Common myeloid progenitor, CD34-positive (primary cell): ENCODE measurements at regions not wholly inside any gene's neighbourhood (a gene's known extent, or its start where the extent isn't known, plus 50 kb on each side); places are given as distances from the start of the nearest gene placed in this dataset.

Source experiments
- CTCF ChIA-PET: fragments of 350-600 bp; sonication (Branson Sonifier 250); formaldehyde crosslinking; loops from one replicate; lab custom pipeline; 2021; ENCODE audit warnings: antibody characterized with exemption; lab: Charles Lee
- POLR2A ChIA-PET: fragments of 350-600 bp; sonication (Branson Sonifier 250); formaldehyde crosslinking; loops from one replicate; lab custom pipeline; 2021; ENCODE audit warnings: antibody characterized with exemption; lab: Charles Lee
- DNase-seq, 3 donors: peaks; one replicate each; pipeline versions ENCODE4 v3.0.0 to v3.0.0-alpha.2; 2013
- H3K27ac ChIP-seq, 2 experiments: 1 replicate in 1 of 2; 2 replicates in 1 of 2; pipeline ENCODE4 v1.7.0; 2013; ENCODE audit warnings: inconsistent platforms in 2 of 2, low read length in 2 of 2, mild to moderate bottlenecking in 2 of 2, low read depth in 1 of 2, moderate library complexity in 1 of 2; ENCODE audit not compliant: severe bottlenecking in 2 of 2, insufficient read depth in 1 of 2, poor library complexity in 1 of 2
- H3K27me3 ChIP-seq, 5 experiments: replicated peaks in 2 of 5; 1 replicate in 3 of 5; 2 replicates in 2 of 5; pipeline versions ENCODE4 v1.6.1 to v1.7.0; 2013; ENCODE audit warnings: low read length in 4 of 5, mild to moderate bottlenecking in 2 of 5, moderate library complexity in 2 of 5, inconsistent platforms in 1 of 5; ENCODE audit not compliant: insufficient read depth in 5 of 5, control insufficient read depth in 4 of 5
- H3K36me3 ChIP-seq, 4 experiments: 1 replicate in 2 of 4; 2 replicates in 2 of 4; pipeline versions ENCODE4 v1.6.1 to v1.7.0; 2013; ENCODE audit warnings: low read length in 3 of 4, control low read depth in 1 of 4, mild to moderate bottlenecking in 1 of 4; ENCODE audit not compliant: control insufficient read depth in 4 of 4, insufficient read depth in 4 of 4
- H3K4me1 ChIP-seq, 4 experiments: 1 replicate in 3 of 4; 2 replicates in 1 of 4; pipeline versions ENCODE4 v1.6.1 to v1.7.1; 2013; ENCODE audit warnings: low read length in 3 of 4, mild to moderate bottlenecking in 3 of 4, control low read depth in 1 of 4, inconsistent platforms in 1 of 4, moderate library complexity in 1 of 4; ENCODE audit not compliant: control insufficient read depth in 4 of 4, insufficient read depth in 4 of 4; ENCODE audit errors: control extremely low read depth in 1 of 4
- H3K4me3 ChIP-seq, 7 experiments: 1 replicate in 4 of 7; 2 replicates in 3 of 7; pipeline versions ENCODE4 v1.5.1 to v1.7.0; 2013; ENCODE audit warnings: mild to moderate bottlenecking in 7 of 7, low read length in 6 of 7, moderate library complexity in 6 of 7, inconsistent platforms in 2 of 7, low read depth in 2 of 7, control low read depth in 1 of 7; ENCODE audit not compliant: insufficient read depth in 4 of 7, control insufficient read depth in 1 of 7; ENCODE audit errors: extremely low read depth in 1 of 7
- H3K9me3 ChIP-seq, 5 experiments: 1 replicate in 4 of 5; 2 replicates in 1 of 5; pipeline versions ENCODE4 v1.6.1 to v1.7.1; 2013; ENCODE audit warnings: low read length in 4 of 5, mild to moderate bottlenecking in 2 of 5, inconsistent platforms in 1 of 5, low read depth in 1 of 5, moderate library complexity in 1 of 5; ENCODE audit not compliant: control insufficient read depth in 4 of 5, insufficient read depth in 2 of 5; ENCODE audit errors: control extremely low read depth in 1 of 5
- WGBS: methylation state at CpG from one replicate; pipeline ENCODE4 v1.1.5; 2013; ENCODE audit not compliant: insufficient coverage; 5-methylcytosine and 5-hydroxymethylcytosine counted together

DNA sequence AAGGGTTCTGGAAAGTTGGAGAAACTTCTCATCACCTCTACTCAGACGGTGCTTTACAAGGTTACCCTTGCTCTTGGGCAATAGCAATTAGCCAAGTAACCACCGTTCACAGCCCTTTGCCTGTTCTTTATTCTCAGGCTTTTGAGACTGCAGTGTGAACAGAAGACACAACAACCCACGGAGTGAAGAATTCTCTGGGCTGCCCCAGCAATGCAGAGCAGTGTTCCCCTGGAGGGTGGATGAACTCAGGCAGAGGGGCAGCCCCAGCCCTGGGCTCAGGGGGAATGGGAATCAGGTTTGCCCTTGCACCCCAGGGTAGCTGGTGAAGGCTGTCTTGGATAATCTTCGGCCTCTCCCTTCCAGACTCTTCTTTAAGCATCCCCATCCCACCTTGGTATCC is 69.1 kb downstream of the MCFD2 start:
- no peaks in the 10 kb centered on the region for H3K36me3 ChIP-seq
- 94% methylated on average over 3 of the region's 4 CpGs for WGBS
- no peaks in the 10 kb centered on the region for H3K27me3 ChIP-seq
- POLR2A ChIA-PET: no interaction called here
- H3K9me3 ChIP-seq: no peaks in the 10 kb centered on the region
- no peak for DNase-seq
- peaks cover 3 to 42% (median 22%) of the 10 kb centered on the region in 4 experiments for H3K4me1 ChIP-seq
- H3K27ac ChIP-seq: no peak overlapping the region
- no peak overlapping the region for H3K4me3 ChIP-seq
- CTCF ChIA-PET: interaction anchor here (1.8 kb wide), 1 partner anchor 17 kb away, joined by 4 read pairs; no protein-coding TSS in a partner anchor

DNA sequence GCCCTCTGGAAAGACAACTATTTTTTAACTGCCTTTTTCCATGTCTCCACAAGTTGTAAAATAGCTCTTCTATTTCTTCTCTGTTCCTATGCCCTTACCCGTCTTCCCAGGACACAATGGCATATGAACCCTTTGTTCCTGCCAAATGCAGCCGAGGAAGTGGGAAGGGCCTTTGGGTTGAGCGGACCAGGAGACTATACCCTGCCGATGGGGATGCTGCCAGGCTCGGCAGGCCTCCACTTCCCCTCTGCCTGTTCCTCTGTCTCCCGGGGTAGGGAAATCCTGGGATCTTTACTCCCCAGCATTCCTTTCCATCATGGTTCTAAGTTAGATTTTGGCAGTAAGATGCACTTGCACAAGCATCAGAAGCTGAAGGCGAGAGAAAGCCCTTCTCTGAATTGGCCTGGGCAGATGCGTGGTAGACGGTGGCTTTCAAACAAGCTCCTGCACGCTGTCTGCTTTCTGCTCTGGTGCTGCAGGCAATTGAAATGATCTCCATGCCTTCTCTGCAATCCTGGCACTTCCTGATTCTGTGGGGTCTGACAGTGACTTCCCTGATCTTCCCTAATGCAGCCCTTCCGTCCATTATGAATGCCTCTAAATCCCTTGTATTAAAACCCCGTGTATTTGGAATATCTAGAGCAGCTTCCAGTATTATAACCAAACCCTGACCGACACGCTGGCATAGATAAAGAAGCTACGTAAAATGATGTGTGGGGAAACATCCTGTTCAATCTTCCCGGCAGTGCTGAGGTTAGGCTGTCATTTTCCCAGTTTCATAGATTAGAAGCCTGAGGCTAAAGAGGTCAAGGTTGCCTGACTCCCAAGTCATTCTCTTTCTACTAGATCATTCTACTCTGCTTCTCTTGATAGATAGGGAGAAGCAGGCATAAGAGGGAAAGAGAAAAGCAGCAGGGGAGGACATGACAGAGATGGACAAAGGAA is 69.8 kb downstream of the MCFD2 start:
- CTCF ChIA-PET: interaction anchor here (1.5 to 1.8 kb wide), 2 partner anchors 18 to 21 kb away, joined by 3 to 4 read pairs; no protein-coding TSS in a partner anchor
- H3K36me3 ChIP-seq: no peaks in the 10 kb centered on the region
- H3K4me1 ChIP-seq: peaks cover 3 to 45% (median 25%) of the 10 kb centered on the region in 4 experiments
- H3K4me3 ChIP-seq: no peak overlapping the region
- H3K27me3 ChIP-seq: no peaks in the 10 kb centered on the region
- H3K27ac ChIP-seq: no peak overlapping the region
- no peaks in the 10 kb centered on the region for H3K9me3 ChIP-seq
- 94% methylated on average over 14 of the region's 16 CpGs for WGBS
- POLR2A ChIA-PET: no interaction called here
- no peak for DNase-seq

DNA sequence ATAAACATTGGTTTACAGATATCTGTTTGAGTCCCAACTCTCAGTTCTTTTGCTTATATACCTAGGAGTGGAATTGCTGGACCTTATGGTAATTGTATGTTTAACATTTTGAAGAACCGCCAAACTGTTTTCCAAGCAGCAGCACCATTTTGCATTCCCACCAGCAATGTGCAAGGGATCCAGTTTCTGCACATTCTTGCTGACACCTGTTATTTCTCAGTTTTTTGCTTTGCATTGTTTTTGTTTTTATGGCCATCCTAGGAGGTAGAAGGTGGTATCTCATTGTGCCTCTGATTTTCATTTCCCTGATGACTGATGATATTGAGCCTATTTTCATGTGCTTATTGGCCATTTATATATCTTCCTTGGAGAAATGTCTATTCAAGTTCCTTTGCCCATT is 71.2 kb downstream of the MCFD2 start:
- no peaks in the 10 kb centered on the region for H3K36me3 ChIP-seq
- no peak overlapping the region for H3K27ac ChIP-seq
- WGBS: no CpG with 5 or more reads among the region's 1 CpG
- H3K27me3 ChIP-seq: no peaks in the 10 kb centered on the region
- no peak for DNase-seq
- CTCF ChIA-PET: interaction anchor here (1.5 kb wide), 1 partner anchor 22 kb away, joined by 3 read pairs; no protein-coding TSS in a partner anchor
- no peaks in the 10 kb centered on the region for H3K9me3 ChIP-seq
- POLR2A ChIA-PET: no interaction called here
- H3K4me1 ChIP-seq: peaks cover 3 to 36% (median 21%) of the 10 kb centered on the region in 4 experiments
- no peak overlapping the region for H3K4me3 ChIP-seq

DNA sequence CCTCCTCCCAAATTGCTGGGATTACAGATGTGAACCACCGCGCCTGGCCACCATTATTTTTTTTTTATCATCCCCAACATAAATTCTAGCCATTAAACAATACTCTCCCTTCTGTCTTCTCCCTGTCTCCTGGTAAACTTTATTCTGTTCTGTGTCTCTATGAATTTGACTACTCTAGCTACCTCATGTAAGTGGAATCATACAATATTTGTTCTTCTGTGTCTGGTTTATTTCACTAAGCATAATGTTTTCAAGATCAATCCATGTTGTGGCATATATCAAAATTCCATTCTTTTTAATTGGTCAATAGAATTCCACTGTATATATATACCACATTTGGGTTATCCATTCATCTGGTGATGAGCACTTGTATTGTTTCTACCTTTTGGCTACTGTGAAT is 71.6 kb downstream of the MCFD2 start:
- Histone ChIP-seq H3K9me3 (no peaks in the 10 kb centered on the region), H3K4me3 (no peak overlapping the region), H3K27ac (no peak overlapping the region), H3K36me3 (no peaks in the 10 kb centered on the region), H3K27me3 (no peaks in the 10 kb centered on the region), H3K4me1 (peaks cover 3 to 32% (median 19%) of the 10 kb centered on the region in 4 experiments)
- 83% methylated on average over 2 of the region's 2 CpGs for WGBS
- no peak for DNase-seq
- POLR2A ChIA-PET: no interaction called here
- CTCF ChIA-PET: no interaction called here

DNA sequence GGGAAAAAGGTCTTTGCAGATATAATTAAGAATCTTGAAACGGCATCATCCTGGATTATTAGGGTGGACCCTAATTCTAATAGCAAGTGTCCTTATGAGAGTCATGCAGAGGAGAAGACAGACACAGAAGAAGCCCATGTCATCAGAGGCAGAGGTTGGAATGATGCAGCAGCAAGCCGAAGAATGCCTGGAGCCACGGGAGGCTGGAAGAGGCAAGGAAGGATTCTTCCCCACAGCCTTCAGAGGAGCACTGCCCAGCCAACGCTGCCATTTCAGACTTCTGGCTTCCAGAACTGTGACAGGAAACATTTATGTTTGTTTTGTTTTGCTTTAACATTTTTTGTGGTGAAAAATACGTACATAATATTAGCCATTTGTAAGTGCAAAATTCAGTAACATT is 72.3 kb downstream of the MCFD2 start:
- no peak for DNase-seq
- Histone ChIP-seq H3K36me3 (no peaks in the 10 kb centered on the region), H3K4me1 (peaks cover 2 to 26% (median 14%) of the 10 kb centered on the region in 4 experiments), H3K9me3 (no peaks in the 10 kb centered on the region), H3K27ac (no peak overlapping the region), H3K4me3 (no peak overlapping the region), H3K27me3 (no peaks in the 10 kb centered on the region)
- ChIA-PET CTCF (no interaction called here), POLR2A (no interaction called here)
- 95% methylated on average over 3 of the region's 5 CpGs for WGBS

DNA sequence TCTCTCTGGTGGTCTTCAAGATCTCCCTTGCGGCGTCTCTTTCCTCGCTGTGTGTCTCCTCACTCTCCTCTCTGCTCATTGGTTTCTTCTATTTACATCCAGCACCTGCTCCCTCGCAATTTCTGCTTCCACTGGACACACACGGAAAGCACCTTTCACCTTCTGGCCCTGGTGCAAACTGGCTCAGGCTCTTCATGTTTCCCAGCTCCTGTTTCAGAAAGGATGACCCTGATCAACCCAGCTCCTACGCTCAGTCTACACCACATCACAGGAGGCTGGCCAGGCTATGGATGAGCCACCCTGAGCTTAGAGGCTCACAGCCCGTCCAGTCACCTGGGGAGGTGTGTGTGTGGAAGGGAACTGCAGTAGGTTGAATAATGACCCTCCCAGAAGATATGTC is 72.7 kb downstream of the MCFD2 start:
- 100% methylated on average over 5 of the region's 7 CpGs for WGBS
- no peaks in the 10 kb centered on the region for H3K9me3 ChIP-seq
- no peak overlapping the region for H3K27ac ChIP-seq
- DNase-seq: no peak
- CTCF ChIA-PET: interaction anchor here (1.2 kb wide), 1 partner anchor 24 kb away, joined by 4 read pairs; no protein-coding TSS in a partner anchor
- H3K27me3 ChIP-seq: no peaks in the 10 kb centered on the region
- peaks cover 0 to 23% (median 12%) of the 10 kb centered on the region in 4 experiments for H3K4me1 ChIP-seq
- no peak overlapping the region for H3K4me3 ChIP-seq
- H3K36me3 ChIP-seq: no peaks in the 10 kb centered on the region
- POLR2A ChIA-PET: no interaction called here

DNA sequence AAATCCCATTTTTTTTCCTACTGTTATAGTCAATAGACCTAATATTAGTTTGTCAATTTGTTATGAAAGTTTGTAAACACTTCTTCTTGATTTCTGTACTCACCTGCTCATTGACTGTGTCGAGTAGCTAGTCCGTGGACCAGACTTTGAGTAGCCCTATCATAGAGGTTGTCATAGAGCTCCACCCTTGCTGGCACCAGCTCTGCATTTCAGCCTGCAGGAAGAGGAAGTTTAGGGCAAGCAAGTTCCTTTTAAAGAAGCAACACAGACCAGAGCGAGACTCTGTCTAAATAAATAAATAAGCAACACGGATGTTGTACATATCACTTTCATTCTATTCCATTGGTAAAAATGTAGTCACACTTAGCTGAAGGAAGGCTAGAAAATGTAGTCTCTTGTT is 74.0 kb downstream of the MCFD2 start:
- CTCF ChIA-PET: interaction anchor here (0.7 to 2.9 kb wide), 9 partner anchors 9 to 190 kb away, joined by 3 to 11 read pairs (median 4); no protein-coding TSS in a partner anchor
- H3K4me3 ChIP-seq: peak overlapping the region in 1 of 7 experiments; percentile 15
- H3K36me3 ChIP-seq: no peaks in the 10 kb centered on the region
- no peaks in the 10 kb centered on the region for H3K27me3 ChIP-seq
- DNase-seq: peak in 2 of 3 donors; percentile 61 to 69
- POLR2A ChIA-PET: no interaction called here
- H3K9me3 ChIP-seq: no peaks in the 10 kb centered on the region
- H3K4me1 ChIP-seq: peaks cover 0 to 23% (median 14%) of the 10 kb centered on the region in 4 experiments
- no peak overlapping the region for H3K27ac ChIP-seq
- 10% methylated on average over 2 of the region's 4 CpGs for WGBS
